Prostate gland (tissue), 2 donors: ENCODE measurements at regions not wholly inside any gene's neighbourhood (a gene's known extent, or its start where the extent isn't known, plus 50 kb on each side); places are given as distances from the start of the nearest gene placed in this dataset.

Source experiments
- CTCF ChIP-seq, 4 experiments: fragments of 200-600 bp in 2 of 4; fragments of 450-650 bp in 2 of 4; sonication (generic) in 2 of 4; IDR thresholded peaks; 1 replicate in 3 of 4; 2 replicates in 1 of 4; pipeline ENCODE4 v1.5.1; 2016 to 2019; ENCODE audit warnings: antibody characterized with exemption in 4 of 4, mild to moderate bottlenecking in 2 of 4, moderate library complexity in 2 of 4
- POLR2A ChIP-seq: fragments of 450-650 bp; IDR thresholded peaks from one replicate; pipeline ENCODE4 v1.6.1; 2016; ENCODE audit warnings: antibody characterized with exemption, mild to moderate bottlenecking
- POLR2AphosphoS5 ChIP-seq: sonication (generic); formaldehyde crosslinking; IDR thresholded peaks from one replicate; pipeline ENCODE4 v1.6.1; 2017; ENCODE audit warnings: antibody characterized with exemption

- TF ChIP-seq CTCF (IDR thresholded peaks at IDR 0.05), result no peak
- TF ChIP-seq POLR2A, result no peak
- TF ChIP-seq POLR2AphosphoS5, result no peak
Measured at GRCh38 chr7:17239683-17240521, 58.5 kb upstream of the AHR start.
